AML-193 (cell line): ENCODE measurements at regions not wholly inside any gene's neighbourhood (a gene's known extent, or its start where the extent isn't known, plus 50 kb on each side); places are given as distances from the start of the nearest gene placed in this dataset.

ENCODE experiments used
- DNase-seq, 2 experiments: peaks; one replicate each; lab custom pipeline; 2025; lab: John Stamatoyannopoulos, UW

GRCh38 chr1:87274851-87275250, 53.8 kb upstream of the LMO4 start:
- DNase-seq = no peak

GRCh38 chr1:87278825-87279535, 49.7 kb upstream of the LMO4 start:
- no peak for DNase-seq
